GM12878 (cell line): ENCODE measurements at regions not wholly inside any gene's neighbourhood (a gene's known extent, or its start where the extent isn't known, plus 50 kb on each side); places are given as distances from the start of the nearest gene placed in this dataset.

Source experiments
- BCL11A ChIP-seq: IDR thresholded peaks from 2 replicates; pipeline ENCODE4 v1.6.1; 2011; ENCODE audit warnings: low read depth, low read length
- BMI1 ChIP-seq: fragments of 450-650 bp; IDR thresholded peaks from 2 replicates; pipeline ENCODE4 v1.6.1; 2016; ENCODE audit warnings: mild to moderate bottlenecking, moderate library complexity, borderline replicate concordance
- CREB1 ChIP-seq: IDR thresholded peaks from 2 replicates; pipeline ENCODE4 v1.6.1; 2012; ENCODE audit warnings: low read depth, mild to moderate bottlenecking, inconsistent platforms
- FOS ChIP-seq: IDR thresholded peaks from 3 replicates; pipeline ENCODE4 v1.6.1; 2011; ENCODE audit warnings: borderline replicate concordance; ENCODE audit not compliant: insufficient read length; ENCODE audit errors: extremely low read depth
- FOXM1 ChIP-seq: IDR thresholded peaks from 2 replicates; pipeline ENCODE4 v1.6.1; 2012; ENCODE audit warnings: low read depth, mild to moderate bottlenecking, inconsistent platforms, low read length, moderate library complexity
- GATAD2B ChIP-seq: fragments of 450-650 bp; conservative IDR thresholded peaks from 2 replicates; pipeline ENCODE4 v1.6.1; 2017; ENCODE audit warnings: low read depth, mild to moderate bottlenecking, moderate library complexity
- MTA3 ChIP-seq: IDR thresholded peaks from 2 replicates; pipeline ENCODE4 v1.6.1; 2012; ENCODE audit warnings: low read length, inconsistent platforms, borderline replicate concordance
- NFYB ChIP-seq: IDR thresholded peaks from 2 replicates; pipeline ENCODE4 v1.6.1; 2011; ENCODE audit warnings: low read depth, mild to moderate bottlenecking, low read length, improper control_type of control experiment, moderate library complexity; ENCODE audit not compliant: insufficient read depth
- PKNOX1 ChIP-seq: fragments of 450-650 bp; IDR thresholded peaks from 2 replicates; pipeline ENCODE4 v1.6.1; 2016; ENCODE audit warnings: mild to moderate bottlenecking
- TCF7 ChIP-seq: IDR thresholded peaks from 2 replicates; pipeline ENCODE4 v1.6.1; 2014; ENCODE audit warnings: antibody characterized with exemption, borderline replicate concordance
- ZNF622 ChIP-seq: fragments of 450-650 bp; IDR thresholded peaks from 2 replicates; pipeline ENCODE4 v1.6.1; 2017; ENCODE audit warnings: mild to moderate bottlenecking, inconsistent platforms
- ZNF687 ChIP-seq: fragments of 450-650 bp; IDR thresholded peaks from 2 replicates; pipeline ENCODE4 v1.6.1; 2017; ENCODE audit warnings: mild to moderate bottlenecking, moderate library complexity

- TF ChIP-seq BCL11A (no peak), MTA3 (no peak), ZNF687 (no peak), FOS (no peak), TCF7 (no peak), FOXM1 (no peak), ZNF622 (no peak), CREB1 (no peak), GATAD2B (no peak), BMI1 (no peak), PKNOX1 (no peak), NFYB (no peak)
Observed at GRCh38 chr11:21656065-21656464, 536.8 kb upstream of the ANO5 start (continued).
